Right lobe of liver (tissue), 4 donors: ENCODE measurements at regions not wholly inside any gene's neighbourhood (a gene's known extent, or its start where the extent isn't known, plus 50 kb on each side); places are given as distances from the start of the nearest gene placed in this dataset.

ENCODE experiments used
- POLR2A ChIP-seq: fragments of 450-650 bp; IDR thresholded peaks from one replicate; pipeline ENCODE4 v1.6.1; 2017; ENCODE audit warnings: antibody characterized with exemption, mild to moderate bottlenecking
- TF ChIP-seq, protein P1 (sequence below), 4 donors: fragments of 200-600 bp in 3 of 4; fragments of 450-650 bp in 1 of 4; IDR thresholded peaks; one replicate each; pipeline versions ENCODE4 v1.5.1 to v1.8.0; 2016 to 2022; ENCODE audit warnings: antibody characterized with exemption in 4 of 4, mild to moderate bottlenecking in 2 of 4
- donor health status: DM: no; HTN: no; CAD: no.
- donor health status: DM: no; HTN: no; CAD: no.
- donor health status: DM: no; HTN: yes; CAD: no.

- no peak for TF ChIP-seq POLR2A
- TF ChIP-seq, protein P1, sequence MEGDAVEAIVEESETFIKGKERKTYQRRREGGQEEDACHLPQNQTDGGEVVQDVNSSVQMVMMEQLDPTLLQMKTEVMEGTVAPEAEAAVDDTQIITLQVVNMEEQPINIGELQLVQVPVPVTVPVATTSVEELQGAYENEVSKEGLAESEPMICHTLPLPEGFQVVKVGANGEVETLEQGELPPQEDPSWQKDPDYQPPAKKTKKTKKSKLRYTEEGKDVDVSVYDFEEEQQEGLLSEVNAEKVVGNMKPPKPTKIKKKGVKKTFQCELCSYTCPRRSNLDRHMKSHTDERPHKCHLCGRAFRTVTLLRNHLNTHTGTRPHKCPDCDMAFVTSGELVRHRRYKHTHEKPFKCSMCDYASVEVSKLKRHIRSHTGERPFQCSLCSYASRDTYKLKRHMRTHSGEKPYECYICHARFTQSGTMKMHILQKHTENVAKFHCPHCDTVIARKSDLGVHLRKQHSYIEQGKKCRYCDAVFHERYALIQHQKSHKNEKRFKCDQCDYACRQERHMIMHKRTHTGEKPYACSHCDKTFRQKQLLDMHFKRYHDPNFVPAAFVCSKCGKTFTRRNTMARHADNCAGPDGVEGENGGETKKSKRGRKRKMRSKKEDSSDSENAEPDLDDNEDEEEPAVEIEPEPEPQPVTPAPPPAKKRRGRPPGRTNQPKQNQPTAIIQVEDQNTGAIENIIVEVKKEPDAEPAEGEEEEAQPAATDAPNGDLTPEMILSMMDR (IDR thresholded peaks at IDR 0.05), result no peak
These were observed 123.4 kb downstream of the VAPA start for GRCh38 chr18:10037181-10037580.
